Right hindlimb (tissue), 1 donor: ENCODE measurements at regions not wholly inside any gene's neighbourhood (a gene's known extent, or its start where the extent isn't known, plus 50 kb on each side); places are given as distances from the start of the nearest gene placed in this dataset.
"Not testable (repeated sequence)": the region's sequence is repeated elsewhere in the genome, so short reads cannot be mapped to it uniquely, and the experiment has no call there.

Experiments
- DNase-seq: peaks from one replicate; pipeline ENCODE4 v3.0.0-alpha.2; 2018

GRCh38 chrX:1700757-1701156 lies 85.9 kb downstream of the ASMT start:
- no peak for DNase-seq

- DNase-seq, result not testable (repeated sequence)
These were observed 86.6 kb downstream of the ASMT start for GRCh38 chrX:1701396-1701901.

DNA sequence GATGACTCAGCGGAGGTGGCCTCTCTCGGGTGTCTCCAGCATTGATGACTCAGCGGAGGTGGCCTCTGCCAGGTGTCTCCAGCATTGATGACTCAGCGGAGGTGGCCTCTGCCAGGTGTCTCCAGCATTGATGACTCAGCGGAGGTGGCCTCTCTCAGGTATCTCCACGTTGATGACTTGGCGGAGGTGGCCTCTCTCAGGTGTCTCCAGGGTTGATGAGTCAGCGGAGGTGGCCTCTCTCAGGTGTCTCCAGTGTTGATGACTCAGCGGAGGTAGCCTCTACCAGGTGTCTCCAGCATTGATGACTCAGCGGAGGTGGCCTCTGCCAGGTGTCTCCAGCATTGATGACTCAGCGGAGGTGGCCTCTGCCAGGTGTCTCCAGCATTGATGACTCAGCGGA lies 87.3 kb downstream of the ASMT start:
- DNase-seq, result not testable (repeated sequence)

GRCh38 chrX:1702557-1702956 lies 87.7 kb downstream of the ASMT start:
- not testable (repeated sequence) for DNase-seq

DNA sequence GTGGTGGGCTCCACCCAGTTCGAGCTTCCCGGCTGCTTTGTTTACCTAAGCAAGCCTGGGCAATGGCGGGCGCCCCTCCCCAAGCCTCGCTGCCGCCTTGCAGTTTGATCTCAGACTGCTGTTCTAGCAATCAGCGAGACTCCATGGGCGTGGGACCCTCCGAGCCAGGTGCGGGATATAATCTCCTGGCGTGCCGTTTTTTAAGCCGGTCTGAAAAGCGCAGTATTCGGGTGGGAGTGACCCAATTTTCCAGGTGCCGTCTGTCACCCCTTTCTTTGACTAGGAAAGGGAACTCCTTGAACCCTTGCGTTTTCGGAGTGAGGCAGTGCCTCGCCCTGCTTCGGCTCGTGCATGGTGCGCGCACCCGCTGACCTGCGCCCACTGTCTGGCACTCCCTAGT lies 94.4 kb downstream of the ASMT start:
- not testable (repeated sequence) for DNase-seq

- no peak for DNase-seq
These were observed 98.4 kb downstream of the ASMT start for GRCh38 chrX:1713296-1713695.

- DNase-seq, result no peak
These were observed 102.5 kb downstream of the ASMT start for GRCh38 chrX:1717373-1717772.

- DNase-seq, result no peak
These were observed 104.4 kb downstream of the ASMT start for GRCh38 chrX:1719270-1719669.

DNA sequence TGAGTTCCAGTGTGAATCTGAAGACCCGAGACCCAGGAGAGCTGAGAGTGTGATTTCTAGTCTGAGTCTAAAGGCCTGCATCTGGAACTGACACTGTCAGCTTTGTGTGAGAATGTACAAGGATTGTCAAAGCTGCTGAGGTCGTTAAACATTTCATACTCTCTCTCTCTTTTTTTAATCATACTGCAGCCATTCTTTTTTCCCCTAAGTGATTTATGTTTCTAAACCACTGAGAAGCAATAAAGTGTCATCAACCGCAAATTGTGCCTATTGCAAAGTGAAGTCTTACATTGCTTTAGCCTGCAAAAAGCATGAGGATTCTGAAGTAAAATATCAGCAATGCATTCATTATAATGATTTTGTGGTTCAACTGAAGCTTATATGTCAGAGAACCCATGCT lies 106.0 kb downstream of the ASMT start:
- DNase-seq, result no peak

- no peak for DNase-seq
These were observed 110.6 kb downstream of the ASMT start for GRCh38 chrX:1725472-1725871.

GRCh38 chrX:1727531-1728027 lies 112.7 kb downstream of the ASMT start:
- DNase-seq, result no peak

GRCh38 chrX:1734806-1735205 lies 119.9 kb downstream of the ASMT start:
- DNase-seq, result no peak

- no peak for DNase-seq
These were observed 127.0 kb downstream of the ASMT start for GRCh38 chrX:1741816-1742394.

GRCh38 chrX:1743105-1743504 lies 128.2 kb downstream of the ASMT start:
- no peak for DNase-seq

DNA sequence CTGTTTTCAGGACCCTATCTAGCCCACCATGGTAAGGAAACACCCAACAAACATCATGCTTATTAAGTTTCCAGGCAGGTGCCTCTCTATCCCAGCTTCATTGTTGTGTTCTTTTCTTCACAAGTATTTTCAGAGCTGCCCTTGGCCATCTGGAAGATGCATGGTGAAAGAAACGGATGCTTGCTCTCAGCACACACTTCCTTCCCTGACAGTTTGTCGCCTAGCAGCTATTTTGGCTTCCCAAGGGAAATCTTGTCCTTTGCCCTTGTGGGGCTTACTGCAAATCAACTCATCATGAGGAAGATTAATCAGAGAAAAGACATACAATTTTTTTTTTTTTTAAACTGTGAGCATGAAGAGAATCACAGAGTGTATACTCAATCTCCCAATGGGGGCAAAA lies 128.8 kb downstream of the ASMT start:
- DNase-seq, result no peak

DNA sequence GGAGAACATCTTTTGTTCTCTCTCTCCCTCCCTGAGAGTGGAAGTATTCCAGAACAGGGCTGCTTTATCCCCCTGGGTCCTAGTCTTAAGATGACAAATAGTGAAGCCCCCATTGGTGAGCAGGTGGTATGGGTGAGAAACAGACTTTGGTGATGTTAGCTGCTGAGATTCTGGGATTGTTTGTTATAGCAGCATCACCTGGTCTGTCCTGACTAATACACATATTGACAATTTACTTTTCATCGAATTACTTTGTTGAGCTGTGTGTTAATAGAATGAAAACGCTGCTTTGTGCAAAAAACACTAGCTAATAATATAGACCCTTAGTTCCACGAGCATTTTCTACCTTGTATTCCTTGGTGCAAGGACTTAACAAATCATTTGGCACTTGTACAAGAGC lies 133.5 kb downstream of the ASMT start:
- no peak for DNase-seq

DNA sequence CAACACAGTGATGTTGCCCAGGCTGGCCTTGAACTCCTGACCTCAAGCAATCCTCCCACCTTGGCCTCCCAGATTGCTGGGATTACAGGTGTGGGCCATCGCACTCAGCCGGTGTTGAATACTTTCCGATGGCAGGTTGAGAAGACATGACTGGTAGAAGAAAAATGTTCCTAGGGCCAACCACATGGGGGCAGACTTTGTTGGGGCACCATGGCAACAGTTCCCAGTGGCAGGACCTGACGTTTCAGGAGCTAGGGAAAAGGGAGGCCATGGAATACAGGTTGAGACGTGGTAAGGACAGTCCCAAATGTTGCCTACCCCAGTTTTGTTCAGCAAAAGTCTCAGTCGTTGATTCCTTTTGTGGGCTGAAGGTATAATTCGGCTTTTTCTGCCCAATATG lies 134.6 kb downstream of the ASMT start:
- no peak for DNase-seq

DNA sequence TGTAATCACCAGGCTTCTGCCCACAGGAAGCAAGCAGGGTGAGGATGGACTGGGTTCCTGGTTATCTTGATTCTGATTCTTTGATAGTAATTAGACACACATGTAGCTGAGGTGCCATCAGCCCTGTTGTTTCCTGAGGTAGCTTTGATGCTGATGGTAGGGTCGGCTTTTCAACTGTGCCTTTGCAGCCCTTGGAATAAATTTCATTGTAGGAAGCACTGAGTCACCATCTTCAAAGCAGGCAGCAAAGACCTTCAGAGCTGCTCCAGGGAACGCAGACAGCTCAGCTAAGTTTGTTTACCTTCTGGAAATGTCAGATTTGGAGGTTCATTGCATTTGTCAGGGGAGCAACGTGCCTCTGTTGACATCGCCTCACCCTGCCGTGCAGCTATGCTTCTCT lies 135.4 kb downstream of the ASMT start:
- DNase-seq, result no peak

DNA sequence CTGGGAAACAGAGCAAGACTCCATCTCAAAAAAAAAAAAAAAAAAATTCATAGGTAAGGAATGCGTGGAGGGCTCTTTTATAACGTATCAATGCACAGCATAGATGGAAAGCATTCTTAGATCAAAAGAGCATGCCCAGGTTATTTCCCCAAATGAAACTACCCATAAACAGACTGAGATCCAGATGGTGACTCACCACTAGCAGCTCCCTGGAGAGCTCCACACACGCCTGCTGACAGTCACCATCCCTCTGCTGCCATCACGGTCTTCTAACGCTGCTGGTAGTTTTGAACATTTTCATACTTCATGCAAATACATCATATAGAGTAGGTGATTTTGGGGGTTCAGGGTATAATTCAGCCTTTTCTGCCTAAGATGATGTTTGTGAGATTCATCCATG lies 136.9 kb downstream of the ASMT start:
- DNase-seq, result no peak

- DNase-seq, result not testable (repeated sequence)
These were observed 137.9 kb downstream of the ASMT start for GRCh38 chrX:1752799-1753198.

DNA sequence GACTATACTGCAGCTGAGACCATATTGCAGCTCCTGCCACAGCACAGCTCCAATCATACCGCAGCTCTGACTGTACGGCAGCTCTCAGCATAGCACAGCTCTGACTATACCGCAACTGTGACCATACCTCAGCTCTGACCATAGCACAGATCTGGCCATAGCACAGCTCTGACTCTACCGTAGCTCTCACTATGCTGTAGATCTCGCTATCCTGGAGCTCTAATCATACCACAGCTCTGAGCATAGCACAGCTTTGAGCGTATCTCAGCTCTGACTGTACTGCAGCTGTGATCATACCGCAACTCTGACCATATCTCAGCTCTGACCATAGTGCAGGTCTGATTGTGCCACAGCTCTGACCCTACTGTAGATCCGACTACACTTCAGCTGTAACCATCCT lies 139.2 kb downstream of the ASMT start:
- DNase-seq, result no peak

DNA sequence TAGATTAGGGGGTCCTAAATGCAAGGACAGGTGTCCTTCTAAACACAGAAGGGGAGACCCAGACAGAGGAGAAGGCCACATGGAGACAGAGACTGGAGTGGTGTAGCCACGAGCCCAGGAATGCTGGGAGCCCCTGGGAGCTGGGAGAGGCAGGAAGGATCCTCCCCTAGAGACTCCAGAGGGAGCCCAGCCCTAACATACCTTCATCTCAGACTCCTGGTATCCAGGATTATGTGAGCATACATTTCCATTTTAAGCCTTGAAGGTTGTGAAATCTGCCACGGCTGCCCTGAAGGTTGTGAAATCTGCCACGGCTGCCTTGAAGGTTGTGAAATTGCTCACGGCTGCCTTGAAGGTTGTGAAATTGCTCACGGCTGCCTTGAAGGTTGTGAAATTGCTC lies 148.4 kb downstream of the ASMT start:
- DNase-seq, result no peak

- not testable (repeated sequence) for DNase-seq
These were observed 150.1 kb downstream of the ASMT start for GRCh38 chrX:1764883-1765364.

DNA sequence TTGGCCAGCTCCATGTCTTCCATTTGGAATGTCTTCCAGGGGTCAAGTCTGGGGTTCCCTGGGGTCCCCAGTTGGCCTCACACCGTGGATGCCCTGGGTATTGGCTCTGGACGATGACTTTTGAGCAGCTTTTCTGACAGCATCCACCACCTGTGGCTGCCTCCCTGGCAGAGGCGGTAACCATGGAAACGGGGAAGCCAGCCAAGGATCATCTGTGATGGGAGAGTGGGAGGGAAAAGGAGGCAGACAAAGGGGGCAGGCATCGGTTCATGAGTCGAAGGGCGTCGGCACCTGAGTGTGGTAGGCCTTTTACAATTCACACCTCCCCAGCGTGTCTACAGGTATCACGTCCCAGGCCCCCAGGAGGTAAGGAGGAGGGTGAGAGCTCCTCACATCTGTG lies 152.2 kb downstream of the ASMT start:
- no peak for DNase-seq

DNA sequence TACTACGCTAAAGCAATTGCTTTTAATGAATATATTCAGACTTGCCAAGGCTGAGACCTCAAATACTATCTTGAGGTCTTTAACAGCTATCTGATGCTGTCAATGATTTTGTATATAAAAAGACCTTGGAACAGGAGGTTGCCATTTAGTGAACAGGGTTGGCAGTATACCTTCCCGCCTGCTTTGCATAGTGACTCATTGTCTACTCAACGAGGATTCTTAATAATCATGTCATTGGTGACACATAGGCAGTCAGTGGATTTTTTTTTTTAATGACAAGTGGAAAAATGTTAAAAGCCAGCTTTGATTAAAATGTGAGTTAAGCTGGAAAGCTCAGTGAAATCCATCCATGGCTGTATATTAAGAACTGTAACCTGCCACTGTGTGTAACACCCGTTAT lies 164.0 kb downstream of the ASMT start:
- DNase-seq, result no peak
